ENCODE measurements at regions not wholly inside any gene's neighbourhood (a gene's known extent, or its start where the extent isn't known, plus 50 kb on each side); places are given as distances from the start of the nearest gene placed in this dataset.

- no peak for TF ChIP-seq CTCF (IDR thresholded peaks at IDR 0.05; ENCODE audit: low read depth, low read length)
- Histone ChIP-seq H3K27ac (no peak overlapping the region), H3K36me3 (no peaks in the 10 kb centered on the region), H3K9me3 (ENCODE audit: severe bottlenecking) (no peaks in the 10 kb centered on the region), H3K4me3 (ENCODE audit: low read depth, low read length) (no peak overlapping the region), H3K27me3 (ENCODE audit: insufficient read depth, low read depth, severe bottlenecking) (no peaks in the 10 kb centered on the region)
- DNase-seq, result no peak
Measured at GRCh38 chr16:60463986-60464385, 1572.3 kb downstream of the CDH8 start.

GRCh38 chr16:60459463-60459862, 1576.8 kb downstream of the CDH8 start:
- Histone ChIP-seq H3K27me3 (ENCODE audit: insufficient read depth, low read depth, severe bottlenecking) (no peaks in the 10 kb centered on the region), H3K9me3 (ENCODE audit: severe bottlenecking) (no peaks in the 10 kb centered on the region), H3K36me3 (no peaks in the 10 kb centered on the region), H3K27ac (no peak overlapping the region), H3K4me3 (ENCODE audit: low read depth, low read length) (no peak overlapping the region)
- TF ChIP-seq CTCF (IDR thresholded peaks at IDR 0.05; ENCODE audit: low read depth, low read length), result no peak
- no peak for DNase-seq

GRCh38 chr16:60458255-60458654, 1578.0 kb downstream of the CDH8 start:
- Histone ChIP-seq H3K9me3 (ENCODE audit: severe bottlenecking) (no peaks in the 10 kb centered on the region), H3K4me3 (ENCODE audit: low read depth, low read length) (no peak overlapping the region), H3K27ac (no peak overlapping the region), H3K36me3 (no peaks in the 10 kb centered on the region), H3K27me3 (ENCODE audit: insufficient read depth, low read depth, severe bottlenecking) (no peaks in the 10 kb centered on the region)
- DNase-seq, result no peak
- no peak for TF ChIP-seq CTCF (IDR thresholded peaks at IDR 0.05; ENCODE audit: low read depth, low read length)

GRCh38 chr16:60452646-60453045, 1583.6 kb downstream of the CDH8 start:
- peaks cover 5% of the 10 kb centered on the region for H3K27me3 ChIP-seq (ENCODE audit: insufficient read depth, low read depth, severe bottlenecking)
- TF ChIP-seq CTCF (IDR thresholded peaks at IDR 0.05; ENCODE audit: low read depth, low read length), result no peak
- DNase-seq, result no peak

GRCh38 chr16:60438894-60439293, 1597.3 kb downstream of the CDH8 start:
- no peak overlapping the region for H3K4me3 ChIP-seq (ENCODE audit: low read depth, low read length)
- H3K9me3 ChIP-seq (ENCODE audit: severe bottlenecking), result no peaks in the 10 kb centered on the region
- no peak overlapping the region for H3K27ac ChIP-seq
- no peaks in the 10 kb centered on the region for H3K36me3 ChIP-seq
- no peak for TF ChIP-seq CTCF (IDR thresholded peaks at IDR 0.05; ENCODE audit: low read depth, low read length)
- peaks cover 2% of the 10 kb centered on the region for H3K27me3 ChIP-seq (ENCODE audit: insufficient read depth, low read depth, severe bottlenecking)
- no peak for DNase-seq

More at GRCh38 chr16:60452646-60453045, 1583.6 kb downstream of the CDH8 start:
- no peak overlapping the region for H3K27ac ChIP-seq
- H3K36me3 ChIP-seq, result no peaks in the 10 kb centered on the region
- H3K9me3 ChIP-seq (ENCODE audit: severe bottlenecking), result no peaks in the 10 kb centered on the region
- H3K4me3 ChIP-seq (ENCODE audit: low read depth, low read length), result no peak overlapping the region

- Histone ChIP-seq H3K27ac (no peak overlapping the region), H3K9me3 (ENCODE audit: severe bottlenecking) (no peaks in the 10 kb centered on the region), H3K36me3 (no peaks in the 10 kb centered on the region), H3K27me3 (ENCODE audit: insufficient read depth, low read depth, severe bottlenecking) (peaks cover 2% of the 10 kb centered on the region), H3K4me3 (ENCODE audit: low read depth, low read length) (no peak overlapping the region)
- no peak for DNase-seq
- no peak for TF ChIP-seq CTCF (IDR thresholded peaks at IDR 0.05; ENCODE audit: low read depth, low read length)
Measured at GRCh38 chr16:60432472-60432871, 1603.8 kb downstream of the CDH8 start.

Measured in WERI-Rb-1 (cell line).